ENCODE measurements at regions not wholly inside any gene's neighbourhood (a gene's known extent, or its start where the extent isn't known, plus 50 kb on each side); places are given as distances from the start of the nearest gene placed in this dataset.

DNA sequence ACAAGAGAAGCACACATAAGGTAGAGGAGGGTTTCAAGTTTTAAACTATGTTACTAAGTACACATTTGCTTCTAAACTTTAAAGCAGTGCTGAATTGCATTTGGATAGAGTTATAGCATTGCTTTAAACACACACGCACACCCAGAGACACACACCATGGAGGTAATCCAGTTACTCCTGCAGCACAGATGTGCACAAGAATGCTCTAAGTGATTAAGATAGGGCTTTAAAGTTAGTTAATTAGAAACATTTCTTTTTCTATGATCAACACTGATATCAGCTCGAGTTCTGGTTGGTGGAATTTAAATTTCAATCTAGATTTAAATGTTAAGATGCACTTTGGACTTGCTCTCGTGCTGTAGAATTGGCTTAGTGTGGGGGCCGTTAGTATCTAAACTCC is 492.3 kb downstream of the ZEB2 start:
- TF ChIP-seq, protein P1, sequence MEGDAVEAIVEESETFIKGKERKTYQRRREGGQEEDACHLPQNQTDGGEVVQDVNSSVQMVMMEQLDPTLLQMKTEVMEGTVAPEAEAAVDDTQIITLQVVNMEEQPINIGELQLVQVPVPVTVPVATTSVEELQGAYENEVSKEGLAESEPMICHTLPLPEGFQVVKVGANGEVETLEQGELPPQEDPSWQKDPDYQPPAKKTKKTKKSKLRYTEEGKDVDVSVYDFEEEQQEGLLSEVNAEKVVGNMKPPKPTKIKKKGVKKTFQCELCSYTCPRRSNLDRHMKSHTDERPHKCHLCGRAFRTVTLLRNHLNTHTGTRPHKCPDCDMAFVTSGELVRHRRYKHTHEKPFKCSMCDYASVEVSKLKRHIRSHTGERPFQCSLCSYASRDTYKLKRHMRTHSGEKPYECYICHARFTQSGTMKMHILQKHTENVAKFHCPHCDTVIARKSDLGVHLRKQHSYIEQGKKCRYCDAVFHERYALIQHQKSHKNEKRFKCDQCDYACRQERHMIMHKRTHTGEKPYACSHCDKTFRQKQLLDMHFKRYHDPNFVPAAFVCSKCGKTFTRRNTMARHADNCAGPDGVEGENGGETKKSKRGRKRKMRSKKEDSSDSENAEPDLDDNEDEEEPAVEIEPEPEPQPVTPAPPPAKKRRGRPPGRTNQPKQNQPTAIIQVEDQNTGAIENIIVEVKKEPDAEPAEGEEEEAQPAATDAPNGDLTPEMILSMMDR (IDR thresholded peaks at IDR 0.05), result no peak
- TF ChIP-seq POLR2A (IDR thresholded peaks at IDR 0.05), result no peak
